NCI-H69 (cell line): ENCODE measurements at regions not wholly inside any gene's neighbourhood (a gene's known extent, or its start where the extent isn't known, plus 50 kb on each side); places are given as distances from the start of the nearest gene placed in this dataset.

Experiments used
- DNase-seq: peaks from one replicate; lab custom pipeline; 2025; lab: John Stamatoyannopoulos, UW

DNA sequence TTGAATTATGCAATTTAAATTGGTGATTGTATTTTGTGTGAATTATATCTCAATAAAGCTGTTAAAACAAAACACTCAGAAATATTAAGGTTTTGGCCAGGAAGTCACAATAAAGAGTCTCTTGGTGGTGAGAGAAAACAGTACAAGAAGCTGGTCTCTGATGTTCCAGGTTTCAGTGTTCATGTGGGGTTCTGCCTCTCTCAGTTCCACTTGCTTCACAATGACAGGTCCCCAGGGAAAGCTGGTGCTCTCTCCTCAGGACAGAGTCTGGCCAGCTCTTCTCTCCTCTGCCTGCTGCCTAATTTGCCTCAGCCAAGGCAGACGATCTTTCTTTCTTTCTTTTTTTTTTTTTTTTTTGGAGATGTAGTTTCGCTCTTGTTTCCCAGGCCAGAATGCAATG is 342.9 kb upstream of the PLXNA2 start:
- DNase-seq = peak; percentile 27

DNA sequence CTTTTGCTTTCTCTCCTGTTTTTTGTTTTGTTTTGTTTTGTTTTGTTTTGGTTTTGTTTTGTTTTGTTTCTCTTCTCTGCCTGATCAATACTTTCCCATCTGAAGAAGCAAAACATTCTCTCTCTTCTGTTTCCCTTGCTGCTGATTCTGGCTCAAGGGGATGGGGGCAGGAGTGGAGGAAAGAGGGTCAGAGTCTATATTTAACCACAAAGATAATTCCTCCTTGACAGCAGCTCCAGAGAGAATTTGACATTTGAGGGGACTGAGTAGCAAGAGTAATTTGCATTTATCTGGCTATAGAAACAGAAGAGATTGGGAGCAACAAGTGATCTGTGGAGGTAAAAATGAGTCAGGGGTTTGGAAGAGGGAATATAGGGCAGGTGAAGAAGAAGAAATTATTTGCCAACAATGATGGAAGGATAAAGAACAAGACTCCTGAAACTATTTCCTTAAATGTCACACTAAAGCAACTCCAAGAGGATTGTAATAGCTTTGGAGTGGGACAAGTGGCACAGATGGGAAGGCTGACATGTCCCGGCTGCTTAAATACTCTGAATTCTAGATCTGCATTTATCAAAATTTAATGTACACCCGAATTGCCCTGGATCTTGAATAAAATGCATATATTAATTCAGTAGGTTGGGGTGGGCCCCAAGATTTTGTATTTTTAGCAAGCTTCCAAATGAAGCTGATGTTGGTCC is 349.3 kb upstream of the PLXNA2 start:
- no peak for DNase-seq

DNA sequence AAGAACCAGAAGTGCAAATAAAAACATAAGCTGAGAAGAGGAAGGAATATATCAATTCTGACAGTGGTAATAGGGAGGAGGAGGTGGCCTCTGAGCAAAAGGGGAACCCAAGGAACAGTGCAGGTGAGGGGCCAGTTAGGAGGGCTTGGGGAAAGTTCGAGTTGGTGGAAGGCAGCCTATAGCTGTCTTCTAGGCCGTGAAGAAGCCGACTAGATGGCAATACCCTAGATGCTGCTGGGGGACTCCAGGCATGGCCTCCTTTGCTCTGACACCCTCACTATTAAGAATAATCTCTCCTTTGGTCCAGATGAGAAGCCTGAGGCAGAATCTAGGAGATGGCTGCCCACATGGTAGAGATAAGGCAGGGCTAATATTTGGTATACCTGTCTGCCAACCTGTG is 351.1 kb upstream of the PLXNA2 start:
- DNase-seq = no peak

DNA sequence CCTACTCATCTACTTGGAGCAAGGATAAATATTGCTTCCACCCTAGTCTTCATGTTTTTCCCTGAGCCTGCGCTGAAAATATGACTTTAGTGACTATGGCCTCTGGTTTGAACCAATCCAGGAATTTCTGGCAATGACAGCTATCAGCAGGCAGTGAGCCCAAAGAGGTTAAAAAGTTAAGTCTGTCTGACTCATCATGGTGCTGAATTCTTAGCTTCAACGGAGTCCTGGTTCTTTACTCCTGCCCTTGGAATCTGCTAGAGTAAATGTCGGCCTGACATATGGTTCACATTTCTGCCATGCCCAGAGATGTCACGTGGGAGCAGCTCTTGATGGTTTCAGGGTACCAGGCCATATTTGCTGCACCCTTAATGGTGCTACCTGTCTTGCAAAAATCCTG is 351.6 kb upstream of the PLXNA2 start:
- no peak for DNase-seq

DNA sequence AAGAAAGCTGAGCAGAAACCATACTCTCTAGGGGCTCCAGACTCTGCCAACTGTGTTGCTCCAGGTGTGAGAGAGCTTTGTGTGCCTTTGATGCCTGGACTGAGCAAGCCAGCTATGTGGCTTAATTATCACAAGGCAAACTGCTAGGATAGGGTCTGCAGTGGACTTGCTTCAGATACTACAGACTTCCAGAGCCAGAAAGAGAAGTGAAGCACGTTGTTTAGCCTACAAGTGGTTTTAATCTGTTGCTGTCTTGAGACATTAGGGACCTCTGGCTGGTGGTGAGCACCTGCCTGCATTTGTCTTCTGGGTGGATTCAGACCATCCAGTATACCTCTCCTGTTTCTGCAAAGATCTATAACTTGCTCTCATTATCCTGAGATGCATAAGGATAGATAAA is 353.4 kb upstream of the PLXNA2 start:
- peak; percentile 29 for DNase-seq

DNA sequence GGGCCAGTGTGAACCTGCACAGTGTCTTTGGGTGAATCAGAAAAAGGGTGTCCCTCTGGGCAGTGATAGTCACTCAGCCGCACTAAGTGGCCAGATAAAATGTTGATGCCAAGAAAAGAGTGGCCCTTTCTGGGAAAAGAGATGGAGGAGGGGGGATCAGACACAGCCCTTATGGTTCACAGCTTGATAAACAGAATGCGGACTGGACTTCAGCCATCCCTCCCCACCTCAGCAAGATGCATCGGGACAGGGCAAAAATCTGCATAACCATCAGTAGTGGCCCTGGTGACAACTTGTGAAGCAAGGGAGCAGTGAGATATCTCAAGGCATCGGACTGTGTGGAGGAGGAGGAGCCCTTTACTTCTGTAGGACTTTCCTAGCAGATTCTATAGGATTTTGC is 353.8 kb upstream of the PLXNA2 start:
- DNase-seq = no peak

DNA sequence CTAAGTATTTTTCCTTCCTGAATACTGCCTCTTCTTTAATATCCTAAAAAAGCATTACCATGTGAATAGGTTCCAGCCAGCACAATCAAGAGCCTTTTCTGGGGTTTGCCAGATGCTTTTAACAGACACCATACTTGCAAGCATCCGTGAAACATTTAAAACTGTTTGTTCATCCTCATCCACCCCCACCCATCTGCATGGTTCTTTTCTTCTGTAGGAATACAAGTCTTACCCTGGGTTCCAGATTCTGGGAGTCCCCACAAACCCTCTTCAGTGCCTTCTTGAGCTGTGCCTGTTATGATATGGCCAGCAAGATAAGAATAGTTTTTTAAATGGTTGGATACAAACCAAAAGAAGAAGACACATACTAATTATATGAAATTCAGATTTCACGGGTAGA is 354.9 kb upstream of the PLXNA2 start:
- DNase-seq = no peak

DNA sequence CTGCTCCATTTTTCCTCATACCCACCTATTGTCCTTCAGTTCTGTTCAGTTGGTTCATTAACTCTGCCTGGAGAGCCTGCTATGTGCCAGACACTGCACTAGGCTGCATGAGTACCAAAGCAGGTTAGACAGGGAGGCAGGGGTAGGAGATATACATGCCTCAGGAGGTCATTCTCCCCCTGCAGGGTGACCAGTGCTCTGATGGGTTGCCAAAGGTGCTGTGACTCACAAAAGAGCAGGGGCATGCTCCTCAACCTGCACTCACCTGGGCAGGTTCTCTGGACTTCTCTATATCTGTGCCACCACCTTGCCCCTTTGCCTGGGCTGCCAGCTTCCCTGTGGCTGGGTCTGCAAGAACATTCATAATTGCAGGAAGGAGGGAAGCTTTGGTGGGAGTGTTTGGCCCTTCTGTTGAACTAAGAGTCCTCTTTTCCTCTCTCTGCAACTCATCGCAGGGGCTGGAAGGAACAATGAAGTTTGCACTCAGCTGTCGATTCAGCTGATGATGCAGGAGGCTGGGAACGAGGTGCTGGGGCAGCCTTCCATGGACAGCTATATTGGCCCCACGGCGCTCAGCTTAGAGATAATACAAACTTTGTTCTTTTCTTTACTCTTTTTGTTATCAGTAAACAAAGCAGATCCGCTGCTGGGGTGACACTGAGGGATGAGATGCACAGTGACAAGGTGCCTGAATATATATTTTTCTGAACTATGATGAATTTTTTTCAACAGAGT is 356.4 kb upstream of the PLXNA2 start:
- DNase-seq = peak; percentile 54

DNA sequence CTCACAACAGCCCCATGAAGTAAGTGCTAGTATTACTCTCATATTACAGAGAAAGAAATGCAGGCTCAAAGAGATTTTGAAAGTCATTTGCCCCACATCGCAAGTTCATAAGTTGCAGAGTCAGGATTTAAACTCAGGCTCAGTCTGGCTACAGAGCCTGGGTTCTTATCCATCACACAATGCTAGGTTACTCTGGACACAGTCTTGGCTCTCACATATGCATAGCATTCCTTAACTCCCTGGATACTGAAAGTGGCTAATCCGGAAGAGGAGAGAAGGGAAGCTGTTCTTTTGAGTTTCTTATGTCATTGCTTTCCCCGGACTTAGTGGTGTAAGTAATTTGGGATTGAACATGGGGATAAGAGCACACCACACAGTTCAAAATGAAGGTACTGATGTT is 357.4 kb upstream of the PLXNA2 start:
- DNase-seq = no peak

DNA sequence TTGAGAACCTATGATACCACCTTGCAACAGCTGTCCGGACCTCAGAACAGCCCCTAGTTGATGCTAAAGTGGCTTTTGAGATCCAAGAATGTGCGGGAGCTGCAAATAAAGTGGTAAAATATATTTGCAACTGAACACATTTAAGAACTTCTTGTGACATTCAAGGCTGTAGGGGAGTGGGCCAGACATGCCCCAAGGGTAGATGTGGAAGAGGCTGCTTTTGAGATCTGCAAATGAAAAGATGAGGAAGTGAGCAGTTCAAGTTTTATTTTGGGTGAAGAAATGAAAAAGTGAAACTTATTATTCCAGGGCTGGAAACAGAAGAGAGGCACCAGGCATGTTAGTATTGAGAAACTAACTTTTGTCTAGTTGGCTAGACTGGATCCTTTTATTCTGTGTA is 359.5 kb upstream of the PLXNA2 start:
- DNase-seq = no peak

DNA sequence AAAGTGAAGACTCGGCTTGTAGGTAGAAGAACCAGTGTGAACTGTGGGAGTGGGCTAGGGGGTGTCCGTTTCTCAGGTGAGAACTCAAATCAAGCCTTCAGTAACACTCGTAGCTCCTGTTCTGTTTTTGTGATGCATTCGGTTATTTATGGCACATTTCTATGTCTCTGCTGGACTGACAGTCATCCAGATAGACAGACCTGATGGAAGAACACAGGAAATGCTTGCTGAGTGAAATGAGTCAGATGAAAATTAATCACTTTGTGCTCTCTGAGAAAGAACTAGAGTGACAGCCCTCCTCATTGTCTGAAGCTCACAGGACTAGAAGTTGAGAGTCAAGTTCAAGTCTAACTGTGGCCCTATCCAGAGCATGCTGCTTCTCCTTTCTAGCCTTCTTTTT is 360.1 kb upstream of the PLXNA2 start:
- DNase-seq = no peak

DNA sequence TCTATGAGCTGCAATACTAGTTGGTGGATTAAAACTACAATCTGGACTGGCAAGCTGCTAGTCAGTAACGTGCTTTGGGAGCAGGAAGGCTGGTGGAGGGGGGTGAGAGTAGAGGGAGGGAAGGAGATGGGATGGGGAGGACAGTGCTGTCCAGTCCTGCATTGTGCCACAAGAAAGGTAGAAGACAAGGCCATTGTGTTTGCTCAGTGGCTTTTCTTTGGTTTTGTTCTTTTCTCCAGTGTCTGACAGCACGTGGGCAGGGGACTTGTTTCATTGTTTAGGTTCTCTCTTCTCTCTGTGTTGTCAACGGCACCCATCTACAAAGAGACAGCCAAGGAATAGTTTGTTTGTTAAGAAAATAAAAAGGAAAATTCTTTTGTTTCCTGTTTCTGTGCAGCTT is 362.8 kb upstream of the PLXNA2 start:
- no peak for DNase-seq

DNA sequence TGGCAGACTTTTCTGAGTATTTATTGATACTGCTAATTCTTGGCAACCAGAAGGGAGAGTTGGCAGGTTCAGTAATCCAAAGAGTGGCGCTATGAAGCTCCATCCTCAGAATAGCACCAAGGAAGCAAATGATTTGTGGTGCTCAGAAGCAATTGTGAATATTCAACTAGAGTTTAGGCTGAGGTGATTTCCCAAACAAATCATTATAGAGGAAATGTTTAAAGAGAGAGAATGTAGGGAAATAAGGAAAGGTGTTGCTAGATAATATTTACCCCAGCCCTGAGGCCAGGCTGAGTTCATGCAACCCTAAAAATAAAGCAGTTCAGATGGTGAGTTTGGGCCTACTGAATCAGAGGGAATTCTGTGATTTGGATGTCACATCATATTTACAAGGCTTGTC is 363.4 kb upstream of the PLXNA2 start:
- DNase-seq = no peak

DNA sequence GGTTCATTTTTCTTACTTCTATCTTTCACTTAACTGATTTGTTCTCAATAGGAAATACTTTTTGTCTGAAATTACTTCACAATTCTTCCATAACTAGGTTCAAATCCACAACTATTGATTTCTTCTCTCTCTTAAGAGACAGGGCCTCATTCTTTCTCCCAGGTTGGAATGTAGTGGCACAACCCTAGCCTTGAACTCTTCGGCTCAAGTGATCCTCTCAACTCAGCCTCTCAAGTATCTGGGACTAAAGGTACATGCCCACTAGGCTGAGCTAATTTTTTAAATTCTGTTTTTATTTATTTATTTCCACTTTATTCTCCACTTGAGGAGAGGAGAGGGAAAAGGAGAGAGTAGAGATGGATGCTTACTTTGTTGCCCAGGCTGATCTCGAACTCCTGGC is 370.4 kb upstream of the PLXNA2 start:
- no peak for DNase-seq

DNA sequence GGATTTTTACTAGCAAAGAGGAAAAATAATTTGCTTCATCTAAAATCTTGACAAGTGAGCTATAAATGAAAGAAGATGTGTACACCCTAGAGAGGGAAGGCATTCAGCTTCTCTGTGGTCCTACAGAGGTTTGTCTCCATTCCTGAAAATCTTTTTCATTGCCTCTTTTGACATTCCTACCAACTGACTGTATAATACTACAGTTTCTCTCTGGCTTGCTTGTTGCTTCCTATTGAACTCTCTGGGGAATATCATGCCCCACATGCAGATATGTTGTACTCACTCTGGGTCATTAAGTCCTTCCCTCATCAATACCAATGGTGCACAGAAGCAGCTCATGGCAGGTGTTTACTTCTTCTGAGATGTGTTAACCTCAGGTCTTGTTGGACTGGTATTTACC is 371.2 kb upstream of the PLXNA2 start:
- DNase-seq = no peak

DNA sequence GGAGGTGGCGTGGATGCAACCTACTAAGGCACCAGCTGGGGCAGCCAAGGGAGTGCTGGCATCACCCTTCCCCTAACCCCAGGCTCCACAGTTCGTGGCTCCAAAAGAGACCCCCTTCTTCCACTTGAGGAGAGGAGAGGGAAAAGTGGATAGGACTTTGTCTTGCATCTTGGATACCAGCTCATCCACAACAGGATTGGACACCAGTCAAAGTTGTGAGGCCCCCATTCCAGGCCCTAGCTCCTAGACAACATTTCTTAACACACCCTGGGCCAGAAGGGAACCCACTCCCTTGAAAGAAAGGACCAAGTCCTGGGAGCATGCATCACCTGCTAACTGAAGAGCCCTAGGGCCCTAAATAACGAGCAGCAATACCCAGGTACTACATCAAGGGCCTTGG is 372.6 kb upstream of the PLXNA2 start:
- DNase-seq = no peak

DNA sequence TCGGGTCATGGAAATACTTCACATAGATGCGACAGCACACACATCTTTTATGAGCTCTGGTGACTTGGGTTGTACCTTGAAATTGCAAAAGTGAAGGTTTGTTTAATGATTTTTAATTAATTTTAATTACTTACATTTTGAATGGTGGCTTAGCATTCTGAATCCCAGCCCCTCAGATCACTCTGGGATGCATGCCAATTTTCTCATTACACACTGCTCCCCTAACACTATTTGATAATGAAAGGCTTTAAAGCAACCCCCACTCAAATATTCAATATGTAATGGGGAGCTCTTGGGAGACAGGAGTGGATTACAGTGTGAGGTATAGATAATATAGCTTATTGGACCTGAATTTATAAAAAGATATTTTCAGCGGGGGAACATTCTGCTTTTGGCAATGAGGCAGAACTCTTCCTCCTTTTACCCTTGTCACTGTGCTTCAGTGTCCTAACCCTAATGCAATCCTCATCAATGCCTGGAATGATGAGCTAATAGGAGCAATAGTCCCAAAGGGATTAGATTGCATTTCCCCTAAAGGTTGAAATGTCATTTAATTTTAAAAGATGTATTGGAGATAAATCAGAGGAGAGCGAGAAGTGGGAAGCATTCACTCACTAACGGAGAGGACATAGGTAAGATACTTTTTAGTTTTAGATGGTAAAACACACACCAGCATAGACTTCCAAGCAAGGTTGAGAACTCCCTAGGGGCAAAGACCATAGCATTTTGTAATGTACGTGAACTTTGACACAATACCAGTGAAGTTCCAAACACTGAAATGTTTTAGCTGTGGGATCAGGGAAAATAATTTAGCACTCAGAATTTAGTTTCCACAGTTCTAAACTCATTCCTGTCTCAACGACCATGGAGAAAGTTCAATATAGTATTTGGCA is 384.1 kb upstream of the PLXNA2 start:
- peak; percentile 56 for DNase-seq

DNA sequence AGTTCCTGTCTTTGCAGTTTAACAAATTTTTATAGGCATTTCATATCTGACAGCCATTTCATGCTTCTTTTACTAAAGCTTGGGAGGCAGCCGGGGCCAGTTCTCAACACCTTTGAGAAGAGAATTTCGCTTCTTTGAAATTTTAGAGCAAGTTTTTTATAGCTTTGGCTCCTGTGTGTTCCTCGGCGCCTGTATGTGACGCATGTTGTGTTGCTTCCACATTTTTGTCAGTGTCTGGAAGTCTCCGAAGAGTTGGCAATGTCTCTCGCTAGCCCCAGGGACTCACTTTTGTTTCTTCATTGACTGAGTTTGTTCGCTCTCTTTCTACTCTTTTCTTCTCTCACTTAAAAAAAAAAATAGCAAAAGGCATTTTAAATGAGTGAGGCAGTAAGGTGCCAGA is 386.9 kb upstream of the PLXNA2 start:
- DNase-seq = no peak

DNA sequence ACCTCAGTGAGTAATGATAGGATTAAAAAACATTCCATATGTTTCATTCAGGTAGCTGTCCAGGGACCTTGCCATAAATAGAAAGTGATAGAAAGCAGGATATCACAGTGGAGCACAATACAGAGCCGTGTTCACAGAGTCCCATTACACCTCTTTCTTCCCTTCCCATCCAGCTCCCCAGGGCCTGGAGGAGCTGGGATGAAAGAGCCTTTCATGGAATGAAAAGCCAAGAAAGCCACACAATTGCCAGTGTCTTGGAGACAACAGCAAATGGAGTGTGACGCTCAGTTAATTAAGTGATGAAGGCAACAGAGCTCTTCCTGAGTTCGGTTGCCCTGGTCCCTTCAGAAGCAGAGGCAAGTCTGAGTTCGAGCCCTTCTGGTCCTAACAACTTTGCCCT is 387.3 kb upstream of the PLXNA2 start:
- DNase-seq = no peak

DNA sequence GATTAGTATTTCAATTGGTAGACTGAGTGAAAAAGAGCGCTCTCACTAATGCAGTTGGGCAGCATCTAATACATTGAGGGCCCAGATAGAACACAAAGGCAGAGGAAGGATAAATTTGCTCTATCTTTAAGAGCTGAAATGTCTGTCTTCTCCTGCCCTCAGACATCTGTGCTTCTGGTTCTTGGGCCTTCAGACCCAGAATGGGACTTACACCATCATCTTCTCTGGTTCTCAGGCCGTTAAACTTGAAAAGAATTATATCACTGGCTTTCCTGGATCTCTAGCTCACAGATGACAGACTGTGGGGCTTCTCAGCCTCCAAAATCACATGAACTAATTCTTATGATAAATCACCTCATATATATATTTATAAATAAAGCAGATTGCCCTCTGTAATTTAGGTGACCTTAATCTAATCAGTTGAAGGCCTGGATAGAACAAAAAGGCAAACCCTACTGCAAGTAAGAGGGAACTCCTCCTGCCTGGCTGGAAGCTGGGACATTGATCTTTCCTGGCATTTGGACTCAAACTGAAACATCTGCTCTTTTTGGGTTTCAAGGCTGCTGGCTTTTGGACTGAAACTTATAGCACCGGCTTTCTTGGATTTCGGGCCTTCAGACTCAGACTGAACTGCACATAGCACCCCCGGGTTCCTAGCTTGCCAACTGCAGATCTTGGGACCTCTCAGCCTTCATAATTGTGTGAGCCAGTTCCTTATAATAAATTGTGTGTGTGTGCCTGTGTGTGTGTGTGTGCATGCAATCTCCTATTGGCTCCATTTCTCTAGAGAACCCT is 390.4 kb upstream of the PLXNA2 start:
- DNase-seq = no peak

DNA sequence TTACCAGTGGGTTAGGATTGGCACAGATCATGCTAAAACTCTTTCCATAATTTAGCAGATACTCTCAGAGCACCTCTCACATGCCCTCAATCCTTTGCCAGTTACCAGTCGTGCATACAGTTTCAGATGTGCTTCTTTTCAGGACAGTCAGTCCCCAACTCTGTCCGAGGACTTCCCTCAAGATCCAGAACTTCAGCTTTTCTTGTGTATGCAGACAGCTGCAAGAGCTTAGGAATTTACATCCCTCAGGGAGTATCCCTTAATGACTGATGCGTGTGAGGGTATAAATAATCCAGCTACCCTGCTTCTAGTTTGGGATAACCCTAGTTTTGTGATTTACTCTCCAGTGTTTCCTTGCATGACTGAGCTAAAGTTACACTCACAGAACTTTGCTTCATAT is 393.0 kb upstream of the PLXNA2 start:
- no peak for DNase-seq

DNA sequence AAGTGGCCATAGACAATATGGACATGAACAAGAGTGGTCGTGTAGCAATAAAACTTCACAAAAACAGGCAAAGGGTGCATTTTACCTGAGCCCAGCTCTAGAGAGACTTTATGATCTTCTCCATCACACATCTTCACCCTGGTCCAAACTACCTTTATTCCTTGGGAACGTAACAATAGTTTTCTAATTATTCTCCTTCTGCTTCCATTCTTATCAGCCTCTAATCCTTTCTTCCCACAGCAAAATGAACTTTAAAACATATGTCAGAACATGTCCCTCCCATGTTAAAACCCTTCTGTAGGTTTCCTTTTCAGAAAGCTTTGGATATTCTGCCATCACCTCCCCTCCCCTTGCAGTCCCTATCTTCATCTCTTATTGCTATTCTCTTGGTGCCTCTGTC is 395.2 kb upstream of the PLXNA2 start:
- DNase-seq = no peak
